Panc1 (cell line): ENCODE measurements at regions not wholly inside any gene's neighbourhood (a gene's known extent, or its start where the extent isn't known, plus 50 kb on each side); places are given as distances from the start of the nearest gene placed in this dataset.

Source experiments
- ATAC-seq: fragments of 200-7000 bp; cut with Tn5 transposase; 2 replicates; pipeline ENCODE4 v1.9.1; 2020; ENCODE audit warnings: mild to moderate bottlenecking, moderate library complexity
- BruUV-seq: library from RNA; stranded (reverse); fragments of 400-500 nt; replicated peaks from 2 replicates; lab custom pipeline; 2021; lab: Mats Ljungman, UMichigan
- CTCF ChIA-PET: fragments of 300-600 bp; sonication (Branson Sonifier 250); formaldehyde crosslinking; loops from one replicate; lab custom pipeline; 2022; ENCODE audit warnings: antibody characterized with exemption; lab: Charles Lee
- POLR2A ChIA-PET: fragments of 300-600 bp; sonication (Branson Sonifier 250); formaldehyde crosslinking; loops from one replicate; lab custom pipeline; 2022; ENCODE audit warnings: antibody characterized with exemption; lab: Charles Lee
- DNase-seq: peaks from one replicate; pipeline ENCODE4 v3.0.0-alpha.2; 2010; ENCODE audit warnings: low read depth, low spot score
- H3K27ac ChIP-seq: 2 replicates; pipeline ENCODE4 v1.5.1; 2011; ENCODE audit warnings: mild to moderate bottlenecking, low read length, inconsistent platforms
- H3K27me3 ChIP-seq: fragments of 200-500 bp; sonication (Bioruptor generic); 2 replicates; pipeline ENCODE4 v1.6.0; 2014; ENCODE audit warnings: low read length, inconsistent platforms; ENCODE audit not compliant: control insufficient read depth, insufficient read depth
- H3K36me3 ChIP-seq: fragments of 200-500 bp; sonication (Bioruptor generic); 2 replicates; pipeline ENCODE4 v1.5.1; 2014; ENCODE audit warnings: inconsistent platforms, mild to moderate bottlenecking, low read length, moderate library complexity; ENCODE audit not compliant: control insufficient read depth, insufficient read depth
- H3K4me1 ChIP-seq: 2 replicates; pipeline ENCODE4 v1.5.1; 2011; ENCODE audit warnings: inconsistent platforms, mild to moderate bottlenecking, low read length, moderate library complexity; ENCODE audit not compliant: control insufficient read depth, insufficient read depth
- H3K4me3 ChIP-seq, 2 experiments: 2 replicates each; pipeline ENCODE4 v1.5.1; 2011 to 2012; ENCODE audit warnings: low read depth in 2 of 2, low read length in 2 of 2, mild to moderate bottlenecking in 2 of 2, inconsistent platforms in 1 of 2, moderate library complexity in 1 of 2
- H3K9me3 ChIP-seq: fragments of 200-500 bp; sonication (Bioruptor generic); 2 replicates; pipeline ENCODE4 v1.5.1; 2014; ENCODE audit warnings: low read depth, mild to moderate bottlenecking, inconsistent platforms, low read length, moderate library complexity; ENCODE audit not compliant: control insufficient read depth, insufficient read depth
- POLR2AphosphoS5 ChIP-seq: IDR thresholded peaks from 2 replicates; pipeline ENCODE4 v1.6.1; 2012; ENCODE audit warnings: mild to moderate bottlenecking, low read depth, low read length, moderate library complexity
- SIN3A ChIP-seq: IDR thresholded peaks from 2 replicates; pipeline ENCODE4 v1.6.1; 2012; ENCODE audit warnings: low read depth, mild to moderate bottlenecking, low read length, moderate library complexity, borderline replicate concordance; ENCODE audit not compliant: insufficient read depth
- TCF7L2 ChIP-seq: IDR thresholded peaks from 2 replicates; pipeline ENCODE4 v1.6.1; 2011; ENCODE audit warnings: mild to moderate bottlenecking, low read depth, low read length, inconsistent platforms
- in situ Hi-C: cut with HindIII; loops from 2 replicates; pipeline ENCODE4 v1.10.0; 2016; ENCODE audit warnings: low sequenced_read_pairs, low pct_unique_long_range_greater_than_20kb
- intact Hi-C: fragments of 100-400 bp; cut with micrococcal nuclease; formaldehyde crosslinking; loops from one replicate; pipeline ENCODE4 v1.10.0; 2022; ENCODE audit not compliant: unreplicated experiment
- TF ChIP-seq, protein P1 (sequence below), 2 experiments: IDR thresholded peaks; 2 replicates each; pipeline ENCODE4 v1.6.1; 2011 to 2012; ENCODE audit warnings: low read depth in 2 of 2, control low read depth in 1 of 2, low read length in 1 of 2, mild to moderate bottlenecking in 1 of 2, moderate library complexity in 1 of 2; ENCODE audit not compliant: insufficient read depth in 1 of 2
- TF ChIP-seq, protein P2 (sequence below): fragments of 450-650 bp; IDR thresholded peaks from 2 replicates; pipeline ENCODE4 v1.5.1; 2017; ENCODE audit warnings: mild to moderate bottlenecking

DNA sequence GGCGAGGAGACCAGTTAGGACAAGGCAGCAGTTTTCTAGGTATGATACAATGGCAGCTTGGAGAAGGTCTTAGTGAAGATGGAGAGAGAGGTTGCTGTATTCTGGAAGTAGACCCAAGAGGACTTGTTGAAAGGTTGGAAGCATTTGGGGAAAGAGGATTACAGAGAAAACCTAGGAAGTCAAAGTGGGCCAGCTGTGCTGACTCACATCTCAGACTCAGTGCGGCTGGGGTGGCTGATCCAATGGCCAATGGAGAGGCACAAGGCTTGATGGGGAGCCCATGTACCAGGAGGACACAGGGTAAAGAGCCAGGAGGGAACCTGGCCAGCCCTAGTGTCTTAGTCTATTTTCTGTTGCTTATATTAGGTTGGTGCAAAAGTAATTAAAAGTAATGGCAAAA lies 194.5 kb upstream of the GALNT17 start:
- no peaks in the 10 kb centered on the region for H3K27me3 ChIP-seq
- no peak overlapping the region for H3K4me3 ChIP-seq
- DNase-seq (no peak), ATAC-seq (no peak)
- H3K4me1 ChIP-seq: no peaks in the 10 kb centered on the region
- no peaks in the 10 kb centered on the region for H3K9me3 ChIP-seq
- no TSS peak for BruUV-seq
- in situ Hi-C loops (no loop called here), intact Hi-C loops (no loop called here)
- no peaks in the 10 kb centered on the region for H3K36me3 ChIP-seq
- ChIA-PET CTCF (no interaction called here), POLR2A (interaction anchor here (0.6 kb wide), 1 partner anchor 51 kb away, joined by 3 read pairs; no protein-coding TSS in a partner anchor)
- no peak for TF ChIP-seq TCF7L2
- TF ChIP-seq POLR2AphosphoS5: no peak
- TF ChIP-seq, protein P1, sequence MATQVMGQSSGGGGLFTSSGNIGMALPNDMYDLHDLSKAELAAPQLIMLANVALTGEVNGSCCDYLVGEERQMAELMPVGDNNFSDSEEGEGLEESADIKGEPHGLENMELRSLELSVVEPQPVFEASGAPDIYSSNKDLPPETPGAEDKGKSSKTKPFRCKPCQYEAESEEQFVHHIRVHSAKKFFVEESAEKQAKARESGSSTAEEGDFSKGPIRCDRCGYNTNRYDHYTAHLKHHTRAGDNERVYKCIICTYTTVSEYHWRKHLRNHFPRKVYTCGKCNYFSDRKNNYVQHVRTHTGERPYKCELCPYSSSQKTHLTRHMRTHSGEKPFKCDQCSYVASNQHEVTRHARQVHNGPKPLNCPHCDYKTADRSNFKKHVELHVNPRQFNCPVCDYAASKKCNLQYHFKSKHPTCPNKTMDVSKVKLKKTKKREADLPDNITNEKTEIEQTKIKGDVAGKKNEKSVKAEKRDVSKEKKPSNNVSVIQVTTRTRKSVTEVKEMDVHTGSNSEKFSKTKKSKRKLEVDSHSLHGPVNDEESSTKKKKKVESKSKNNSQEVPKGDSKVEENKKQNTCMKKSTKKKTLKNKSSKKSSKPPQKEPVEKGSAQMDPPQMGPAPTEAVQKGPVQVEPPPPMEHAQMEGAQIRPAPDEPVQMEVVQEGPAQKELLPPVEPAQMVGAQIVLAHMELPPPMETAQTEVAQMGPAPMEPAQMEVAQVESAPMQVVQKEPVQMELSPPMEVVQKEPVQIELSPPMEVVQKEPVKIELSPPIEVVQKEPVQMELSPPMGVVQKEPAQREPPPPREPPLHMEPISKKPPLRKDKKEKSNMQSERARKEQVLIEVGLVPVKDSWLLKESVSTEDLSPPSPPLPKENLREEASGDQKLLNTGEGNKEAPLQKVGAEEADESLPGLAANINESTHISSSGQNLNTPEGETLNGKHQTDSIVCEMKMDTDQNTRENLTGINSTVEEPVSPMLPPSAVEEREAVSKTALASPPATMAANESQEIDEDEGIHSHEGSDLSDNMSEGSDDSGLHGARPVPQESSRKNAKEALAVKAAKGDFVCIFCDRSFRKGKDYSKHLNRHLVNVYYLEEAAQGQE (IDR thresholded peaks at IDR 0.05; ENCODE audit: insufficient read depth in 1 of 2, low read depth in 2 of 2, low read length in 1 of 2): no peak
- TF ChIP-seq SIN3A: no peak
- TF ChIP-seq, protein P2, sequence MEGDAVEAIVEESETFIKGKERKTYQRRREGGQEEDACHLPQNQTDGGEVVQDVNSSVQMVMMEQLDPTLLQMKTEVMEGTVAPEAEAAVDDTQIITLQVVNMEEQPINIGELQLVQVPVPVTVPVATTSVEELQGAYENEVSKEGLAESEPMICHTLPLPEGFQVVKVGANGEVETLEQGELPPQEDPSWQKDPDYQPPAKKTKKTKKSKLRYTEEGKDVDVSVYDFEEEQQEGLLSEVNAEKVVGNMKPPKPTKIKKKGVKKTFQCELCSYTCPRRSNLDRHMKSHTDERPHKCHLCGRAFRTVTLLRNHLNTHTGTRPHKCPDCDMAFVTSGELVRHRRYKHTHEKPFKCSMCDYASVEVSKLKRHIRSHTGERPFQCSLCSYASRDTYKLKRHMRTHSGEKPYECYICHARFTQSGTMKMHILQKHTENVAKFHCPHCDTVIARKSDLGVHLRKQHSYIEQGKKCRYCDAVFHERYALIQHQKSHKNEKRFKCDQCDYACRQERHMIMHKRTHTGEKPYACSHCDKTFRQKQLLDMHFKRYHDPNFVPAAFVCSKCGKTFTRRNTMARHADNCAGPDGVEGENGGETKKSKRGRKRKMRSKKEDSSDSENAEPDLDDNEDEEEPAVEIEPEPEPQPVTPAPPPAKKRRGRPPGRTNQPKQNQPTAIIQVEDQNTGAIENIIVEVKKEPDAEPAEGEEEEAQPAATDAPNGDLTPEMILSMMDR: no peak
- H3K27ac ChIP-seq: no peak overlapping the region

DNA sequence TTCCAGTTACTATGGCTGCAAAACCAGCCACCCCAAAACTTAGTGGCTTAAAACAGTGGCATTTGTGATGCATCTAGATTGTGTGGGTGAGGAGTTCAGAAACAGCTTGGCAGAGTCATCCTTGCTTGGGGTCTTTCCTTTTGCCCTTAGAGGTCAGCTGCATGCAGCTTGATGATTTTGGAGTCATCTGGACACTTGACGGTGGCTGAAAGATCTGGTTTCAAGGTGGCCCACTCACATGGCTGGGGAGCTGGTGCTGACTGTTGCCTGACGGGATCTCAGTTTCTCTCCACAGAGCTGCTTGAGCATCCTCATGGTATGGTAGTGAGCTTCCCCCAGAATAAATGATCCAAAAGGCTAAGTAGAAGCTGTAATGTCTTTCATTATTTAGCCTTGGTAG lies 191.3 kb upstream of the GALNT17 start:
- H3K27me3 ChIP-seq: no peaks in the 10 kb centered on the region
- in situ Hi-C loops: no loop called here
- H3K27ac ChIP-seq: no peak overlapping the region
- DNase-seq (no peak), ATAC-seq (no peak)
- H3K4me3 ChIP-seq: no peak overlapping the region
- BruUV-seq: no TSS peak
- H3K9me3 ChIP-seq: no peaks in the 10 kb centered on the region
- TF ChIP-seq, protein P2: no peak
- TF ChIP-seq TCF7L2: no peak
- TF ChIP-seq SIN3A: no peak
- TF ChIP-seq POLR2AphosphoS5: no peak
- TF ChIP-seq, protein P1 (IDR thresholded peaks at IDR 0.05; ENCODE audit: insufficient read depth in 1 of 2, low read depth in 2 of 2, low read length in 1 of 2): no peak
- H3K4me1 ChIP-seq: no peaks in the 10 kb centered on the region
- no peaks in the 10 kb centered on the region for H3K36me3 ChIP-seq
- ChIA-PET CTCF (no interaction called here), POLR2A (no interaction called here)
- intact Hi-C loops: no loop called here
